GM12873 (cell line): ENCODE measurements at regions not wholly inside any gene's neighbourhood (a gene's known extent, or its start where the extent isn't known, plus 50 kb on each side); places are given as distances from the start of the nearest gene placed in this dataset.

Source experiments
- TF ChIP-seq, protein P1 (sequence below): IDR thresholded peaks from 2 replicates; pipeline ENCODE4 v1.5.1; 2012; ENCODE audit warnings: low read depth, mild to moderate bottlenecking, moderate library complexity, low read length, control low read depth; ENCODE audit not compliant: insufficient read depth; ENCODE audit errors: missing control alignments

DNA sequence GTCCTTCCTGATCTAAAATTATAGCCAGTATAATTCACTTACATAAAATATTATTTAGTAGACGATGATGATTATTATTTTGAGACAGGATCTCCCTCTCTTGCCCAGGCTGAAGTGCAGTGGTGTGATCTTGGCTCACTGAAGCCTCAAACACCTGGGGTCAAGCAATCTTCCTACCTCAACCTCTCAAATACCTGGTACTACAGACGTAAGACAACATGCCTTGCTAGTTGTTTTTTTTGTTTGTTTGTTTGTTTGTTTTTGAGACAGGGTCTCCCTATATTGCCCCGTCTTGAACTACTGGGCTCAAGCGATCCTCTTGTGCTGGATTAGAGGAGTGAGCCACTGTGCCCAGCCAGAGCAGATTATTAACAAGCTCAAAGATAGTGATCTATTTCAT, 399.1 kb upstream of the ZNF804A start:
- TF ChIP-seq, protein P1, sequence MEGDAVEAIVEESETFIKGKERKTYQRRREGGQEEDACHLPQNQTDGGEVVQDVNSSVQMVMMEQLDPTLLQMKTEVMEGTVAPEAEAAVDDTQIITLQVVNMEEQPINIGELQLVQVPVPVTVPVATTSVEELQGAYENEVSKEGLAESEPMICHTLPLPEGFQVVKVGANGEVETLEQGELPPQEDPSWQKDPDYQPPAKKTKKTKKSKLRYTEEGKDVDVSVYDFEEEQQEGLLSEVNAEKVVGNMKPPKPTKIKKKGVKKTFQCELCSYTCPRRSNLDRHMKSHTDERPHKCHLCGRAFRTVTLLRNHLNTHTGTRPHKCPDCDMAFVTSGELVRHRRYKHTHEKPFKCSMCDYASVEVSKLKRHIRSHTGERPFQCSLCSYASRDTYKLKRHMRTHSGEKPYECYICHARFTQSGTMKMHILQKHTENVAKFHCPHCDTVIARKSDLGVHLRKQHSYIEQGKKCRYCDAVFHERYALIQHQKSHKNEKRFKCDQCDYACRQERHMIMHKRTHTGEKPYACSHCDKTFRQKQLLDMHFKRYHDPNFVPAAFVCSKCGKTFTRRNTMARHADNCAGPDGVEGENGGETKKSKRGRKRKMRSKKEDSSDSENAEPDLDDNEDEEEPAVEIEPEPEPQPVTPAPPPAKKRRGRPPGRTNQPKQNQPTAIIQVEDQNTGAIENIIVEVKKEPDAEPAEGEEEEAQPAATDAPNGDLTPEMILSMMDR, result no peak

DNA sequence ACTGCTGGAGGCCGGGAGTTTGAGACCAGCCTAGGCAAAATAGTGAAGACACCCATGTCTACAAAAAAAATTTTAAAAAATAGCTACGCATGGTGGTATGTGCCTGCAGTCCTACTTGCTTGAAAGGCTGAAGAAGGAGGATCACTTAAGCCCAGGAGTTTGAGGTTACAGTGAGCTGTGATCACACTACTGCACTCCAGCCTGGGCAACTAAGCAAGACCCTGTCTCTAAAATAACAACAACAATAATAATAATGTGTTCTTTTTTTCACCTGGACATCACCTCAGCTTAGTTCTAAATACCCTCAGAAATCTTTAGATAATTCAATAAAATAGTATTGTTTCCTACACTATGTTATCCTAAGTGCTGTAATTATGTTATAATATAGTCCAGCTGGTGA, 397.1 kb upstream of the ZNF804A start:
- TF ChIP-seq, protein P1, result no peak

DNA sequence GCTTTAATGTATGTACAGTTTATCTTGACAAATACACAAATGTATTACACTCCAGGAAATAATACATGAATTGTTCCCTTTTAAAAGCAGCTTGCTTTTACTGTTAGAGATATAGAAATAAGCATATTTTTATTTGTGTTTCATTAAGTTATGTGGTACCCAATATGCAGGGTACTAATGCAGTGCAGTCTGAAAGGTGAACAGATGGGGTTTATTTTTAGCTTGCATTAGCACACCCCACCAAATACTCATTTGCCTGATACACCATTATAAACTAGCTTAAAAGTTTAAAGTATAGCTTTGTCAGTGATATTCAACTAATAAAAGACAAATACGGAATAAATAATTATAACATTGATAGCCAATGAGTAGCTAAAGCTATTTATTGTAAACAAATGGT, 394.7 kb upstream of the ZNF804A start:
- TF ChIP-seq, protein P1, result no peak

GRCh38 chr2:184205048-184205596, 393.2 kb upstream of the ZNF804A start:
- TF ChIP-seq, protein P1, result no peak

GRCh38 chr2:184206045-184206444, 392.3 kb upstream of the ZNF804A start:
- TF ChIP-seq, protein P1, result no peak

DNA sequence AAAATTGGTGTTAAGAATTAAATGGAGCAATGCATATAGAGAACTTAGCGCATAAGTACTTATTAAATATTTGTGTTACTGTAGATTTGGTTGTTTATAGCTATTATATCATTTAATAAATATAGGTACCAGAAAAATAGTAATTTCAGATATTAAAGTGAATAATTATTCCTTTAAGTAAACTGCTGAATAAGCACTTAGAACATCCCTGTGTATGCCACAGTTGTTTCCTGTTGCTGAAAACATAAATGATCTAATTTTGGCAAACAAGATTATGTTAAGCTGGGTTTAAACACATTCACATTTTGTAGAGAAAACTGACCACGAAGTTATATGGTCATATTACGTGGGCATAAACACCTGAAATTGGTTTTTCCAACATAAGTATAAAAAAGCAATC, 388.0 kb upstream of the ZNF804A start:
- TF ChIP-seq, protein P1, result no peak

DNA sequence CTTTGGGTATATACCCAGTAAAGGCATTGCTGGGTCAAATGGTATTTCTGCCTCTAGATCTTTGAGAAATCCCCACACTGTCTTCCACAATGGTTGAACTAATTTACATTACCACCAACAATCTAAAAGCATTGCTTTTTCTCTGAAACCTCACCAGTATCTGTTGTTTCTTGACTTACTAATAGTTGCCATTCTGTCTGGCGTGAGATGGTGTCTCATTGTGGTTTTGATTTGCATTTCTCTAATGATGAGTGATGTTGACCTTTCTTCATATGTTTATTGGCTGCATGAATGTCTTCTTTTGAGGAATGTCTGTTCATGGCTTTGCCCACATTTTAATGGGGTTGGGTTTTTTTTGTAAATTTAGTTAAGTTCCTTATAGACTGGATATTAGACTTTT, 382.6 kb upstream of the ZNF804A start:
- TF ChIP-seq, protein P1, result no peak

DNA sequence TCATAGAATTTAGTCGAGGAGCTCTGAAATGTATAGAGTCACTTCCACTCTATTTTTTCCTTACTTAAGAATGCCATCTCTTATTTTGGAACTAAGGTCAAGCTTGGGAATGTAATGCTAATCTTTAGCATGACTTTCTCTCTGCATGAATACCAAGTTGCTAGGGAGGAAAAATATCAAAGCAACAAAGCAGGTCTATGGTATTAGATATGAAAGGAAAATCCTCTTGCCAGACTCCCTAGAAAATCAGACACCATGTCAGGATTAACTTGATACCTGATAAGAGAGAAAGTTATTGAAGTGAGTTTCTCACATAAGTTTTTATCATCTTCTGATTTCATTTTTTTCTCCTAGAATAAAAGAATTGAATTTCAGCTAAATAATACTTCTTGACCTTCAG, 341.7 kb upstream of the ZNF804A start:
- TF ChIP-seq, protein P1, result no peak
